WI38 (cell line): ENCODE measurements at regions not wholly inside any gene's neighbourhood (a gene's known extent, or its start where the extent isn't known, plus 50 kb on each side); places are given as distances from the start of the nearest gene placed in this dataset.

Source experiments
- H3K4me3 ChIP-seq: 2 replicates; pipeline ENCODE4 v1.5.1; 2011; ENCODE audit warnings: low read depth, mild to moderate bottlenecking, control low read depth, low read length
- TF ChIP-seq, protein P1 (sequence below): IDR thresholded peaks from 2 replicates; pipeline ENCODE4 v1.5.1; 2012; ENCODE audit warnings: low read depth, mild to moderate bottlenecking, control low read depth, low read length

- TF ChIP-seq, protein P1, sequence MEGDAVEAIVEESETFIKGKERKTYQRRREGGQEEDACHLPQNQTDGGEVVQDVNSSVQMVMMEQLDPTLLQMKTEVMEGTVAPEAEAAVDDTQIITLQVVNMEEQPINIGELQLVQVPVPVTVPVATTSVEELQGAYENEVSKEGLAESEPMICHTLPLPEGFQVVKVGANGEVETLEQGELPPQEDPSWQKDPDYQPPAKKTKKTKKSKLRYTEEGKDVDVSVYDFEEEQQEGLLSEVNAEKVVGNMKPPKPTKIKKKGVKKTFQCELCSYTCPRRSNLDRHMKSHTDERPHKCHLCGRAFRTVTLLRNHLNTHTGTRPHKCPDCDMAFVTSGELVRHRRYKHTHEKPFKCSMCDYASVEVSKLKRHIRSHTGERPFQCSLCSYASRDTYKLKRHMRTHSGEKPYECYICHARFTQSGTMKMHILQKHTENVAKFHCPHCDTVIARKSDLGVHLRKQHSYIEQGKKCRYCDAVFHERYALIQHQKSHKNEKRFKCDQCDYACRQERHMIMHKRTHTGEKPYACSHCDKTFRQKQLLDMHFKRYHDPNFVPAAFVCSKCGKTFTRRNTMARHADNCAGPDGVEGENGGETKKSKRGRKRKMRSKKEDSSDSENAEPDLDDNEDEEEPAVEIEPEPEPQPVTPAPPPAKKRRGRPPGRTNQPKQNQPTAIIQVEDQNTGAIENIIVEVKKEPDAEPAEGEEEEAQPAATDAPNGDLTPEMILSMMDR, result no peak
These were observed 111.5 kb upstream of the BCL2L14 start for GRCh38 chr12:11959117-11959823.

DNA sequence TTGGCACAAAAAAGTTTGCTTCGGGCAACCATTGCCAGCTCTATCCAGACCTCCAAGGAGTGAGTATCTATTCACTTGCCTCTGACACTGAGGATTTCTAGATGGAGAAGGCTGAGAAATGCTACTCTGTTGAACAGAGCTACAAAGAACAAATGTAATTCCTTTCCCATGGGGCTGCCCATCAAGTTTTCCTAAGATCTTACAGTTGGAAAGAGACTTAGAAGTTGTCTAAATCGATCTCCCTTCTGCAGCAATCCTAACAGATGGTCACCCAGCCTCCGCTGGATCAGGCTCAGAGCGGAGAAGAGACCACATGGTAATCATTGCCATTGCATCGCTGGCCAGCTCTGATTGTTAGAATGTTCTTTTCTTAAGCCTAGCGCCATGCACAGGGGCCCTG lies 110.1 kb upstream of the BCL2L14 start:
- TF ChIP-seq, protein P1, result no peak
- H3K4me3 ChIP-seq, result no peak overlapping the region

More at GRCh38 chr12:11959117-11959823, 111.5 kb upstream of the BCL2L14 start:
- no peak overlapping the region for H3K4me3 ChIP-seq

DNA sequence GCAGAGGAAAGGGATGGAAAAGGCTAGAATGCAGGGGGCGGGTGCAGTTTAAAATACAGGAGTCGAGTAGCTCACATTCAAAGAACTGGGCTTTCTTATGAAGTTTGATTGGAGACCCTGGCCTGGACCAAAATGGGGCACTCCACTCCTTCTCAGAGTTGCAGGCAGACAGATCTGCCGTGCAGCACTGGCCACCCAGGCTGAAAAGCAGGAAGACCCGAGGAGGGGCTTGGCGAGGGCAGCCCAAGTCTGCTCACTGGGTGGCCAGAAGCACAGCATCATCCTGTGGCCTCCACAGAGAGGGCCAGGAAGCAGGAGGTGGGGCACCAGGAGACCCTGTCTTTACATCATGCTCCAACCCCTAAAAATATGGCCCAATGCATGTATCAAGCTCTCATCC lies 109.1 kb upstream of the BCL2L14 start:
- TF ChIP-seq, protein P1, result no peak
- no peak overlapping the region for H3K4me3 ChIP-seq

GRCh38 chr12:11962860-11963259 lies 107.9 kb upstream of the BCL2L14 start:
- H3K4me3 ChIP-seq, result no peak overlapping the region
- TF ChIP-seq, protein P1, result no peak

DNA sequence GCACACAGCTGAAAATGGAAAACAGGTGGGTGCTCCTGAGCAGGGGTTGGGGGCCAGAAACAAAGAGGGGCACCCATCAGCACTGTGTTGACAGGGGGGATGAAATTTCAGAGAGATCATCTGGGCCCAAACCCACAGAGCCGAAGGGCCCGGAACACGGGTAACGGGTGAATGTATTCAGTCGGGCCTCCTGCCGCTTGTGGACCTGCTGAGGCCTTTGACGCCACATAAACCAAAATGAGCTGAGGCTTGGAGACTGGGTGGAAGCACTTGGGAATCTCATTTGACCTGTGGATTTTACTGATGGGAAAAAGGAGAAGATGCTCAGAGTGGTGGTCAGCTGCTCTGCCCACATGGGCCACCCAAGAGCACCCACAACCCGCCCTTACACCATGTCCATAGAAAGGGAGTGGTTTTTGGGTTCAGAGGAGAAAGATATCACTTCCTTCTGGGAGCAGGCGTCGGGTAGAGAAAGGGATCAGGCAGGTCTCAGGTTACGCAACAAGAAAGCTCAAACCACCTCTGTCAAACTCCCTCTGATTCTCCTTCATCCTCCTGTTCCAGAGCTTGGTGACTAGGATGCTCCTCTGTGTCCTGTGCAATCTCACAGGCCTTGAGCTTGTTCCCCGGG lies 106.8 kb upstream of the BCL2L14 start:
- TF ChIP-seq, protein P1, result no peak
- H3K4me3 ChIP-seq, result no peak overlapping the region

- TF ChIP-seq, protein P1, result no peak
- H3K4me3 ChIP-seq, result no peak overlapping the region
These were observed 105.4 kb upstream of the BCL2L14 start for GRCh38 chr12:11965258-11965910.
